GM12872 (cell line): ENCODE measurements at regions not wholly inside any gene's neighbourhood (a gene's known extent, or its start where the extent isn't known, plus 50 kb on each side); places are given as distances from the start of the nearest gene placed in this dataset.

Source experiments
- CTCF ChIP-seq: IDR thresholded peaks from 3 replicates; pipeline ENCODE4 v1.5.1; 2011; ENCODE audit warnings: low read depth, mild to moderate bottlenecking, low read length, moderate library complexity; ENCODE audit not compliant: insufficient read depth

DNA sequence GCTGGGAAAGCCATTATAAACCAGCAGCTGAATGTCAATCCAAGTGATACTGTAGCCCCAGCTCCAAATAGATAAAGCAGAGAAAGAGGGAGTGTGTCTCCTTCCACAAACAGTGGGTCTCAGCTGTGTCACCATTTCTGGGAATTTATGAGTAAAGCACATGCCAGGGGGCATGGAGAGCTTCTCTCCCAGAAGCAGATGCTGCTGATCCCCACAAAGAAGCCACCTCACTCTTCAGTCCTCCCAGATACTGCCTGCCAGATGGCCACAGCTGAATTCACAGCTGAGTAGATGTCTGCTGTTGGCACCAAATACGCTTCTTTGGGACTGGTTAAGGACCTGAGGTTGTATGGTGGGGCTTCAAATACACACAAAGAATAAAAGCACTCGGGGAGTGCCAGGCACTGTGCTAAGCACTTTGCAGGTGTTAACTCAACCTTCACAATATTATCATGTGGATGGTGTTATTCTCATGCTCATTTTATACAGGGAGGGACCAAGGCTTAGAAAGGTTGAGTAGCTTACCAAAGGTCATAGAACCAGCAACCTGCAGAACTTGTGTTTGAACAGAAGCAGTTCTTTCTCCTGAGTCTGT is 298.3 kb downstream of the CDH11 start:
- no peak for TF ChIP-seq CTCF

GRCh38 chr16:64809876-64810629 is 311.8 kb downstream of the CDH11 start:
- no peak for TF ChIP-seq CTCF

DNA sequence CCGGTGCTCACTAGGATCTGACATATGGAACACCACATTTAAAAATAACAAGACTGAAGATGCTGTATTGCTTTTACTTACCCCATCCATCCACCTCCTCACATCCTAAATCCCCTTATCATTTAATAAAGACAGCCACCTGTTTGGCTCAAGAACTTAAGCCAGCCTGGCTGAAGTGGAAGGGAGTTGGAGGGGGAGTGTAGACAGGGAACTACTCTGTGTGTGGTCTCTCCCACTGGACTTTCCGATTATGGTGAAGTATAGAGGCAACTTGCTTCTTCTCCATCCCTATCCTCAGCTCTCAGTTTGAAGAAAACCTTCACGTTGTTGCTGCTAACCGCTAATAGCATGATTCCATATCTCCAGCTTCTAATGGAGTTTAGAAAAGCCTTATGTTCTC is 313.4 kb downstream of the CDH11 start:
- no peak for TF ChIP-seq CTCF

DNA sequence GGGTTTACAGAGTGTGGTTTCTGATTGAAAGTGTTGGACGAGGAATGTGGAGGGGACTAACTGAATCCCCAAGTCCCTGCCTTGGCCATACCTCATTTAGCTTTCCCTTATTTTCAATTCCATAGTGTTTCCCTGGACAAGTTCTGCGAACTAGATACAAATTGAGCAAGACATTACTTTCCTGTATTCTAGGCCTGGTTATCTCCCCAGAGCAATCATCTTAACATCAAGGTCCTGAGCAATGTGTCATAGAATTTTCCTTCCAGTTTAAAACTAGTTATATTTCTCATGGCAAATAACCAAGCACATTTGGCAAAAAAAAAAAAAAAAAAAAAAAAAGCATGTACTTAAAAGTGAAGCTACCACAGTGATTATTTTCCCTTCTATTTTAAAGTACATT is 330.1 kb downstream of the CDH11 start:
- no peak for TF ChIP-seq CTCF

- no peak for TF ChIP-seq CTCF
Observed at GRCh38 chr16:64784635-64785034, 337.2 kb downstream of the CDH11 start.

DNA sequence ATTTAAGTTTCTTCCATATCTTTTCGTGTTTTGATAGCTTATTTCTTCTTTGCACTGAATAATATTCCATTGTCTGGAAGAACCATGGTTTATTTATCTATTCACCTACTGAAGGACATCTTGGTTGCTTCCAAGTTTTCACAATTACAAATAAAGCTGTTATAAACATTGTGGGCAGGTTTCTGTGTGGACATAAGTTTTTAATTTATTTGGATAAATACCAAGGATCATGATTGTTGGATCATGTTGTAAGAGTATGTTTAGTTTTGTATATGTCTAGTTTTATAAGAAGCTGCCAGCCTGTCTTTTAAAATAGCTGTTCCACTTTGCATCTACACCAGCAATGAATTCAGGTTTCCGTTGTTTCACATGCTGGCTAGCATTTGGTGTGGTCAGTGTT is 339.4 kb downstream of the CDH11 start:
- no peak for TF ChIP-seq CTCF

DNA sequence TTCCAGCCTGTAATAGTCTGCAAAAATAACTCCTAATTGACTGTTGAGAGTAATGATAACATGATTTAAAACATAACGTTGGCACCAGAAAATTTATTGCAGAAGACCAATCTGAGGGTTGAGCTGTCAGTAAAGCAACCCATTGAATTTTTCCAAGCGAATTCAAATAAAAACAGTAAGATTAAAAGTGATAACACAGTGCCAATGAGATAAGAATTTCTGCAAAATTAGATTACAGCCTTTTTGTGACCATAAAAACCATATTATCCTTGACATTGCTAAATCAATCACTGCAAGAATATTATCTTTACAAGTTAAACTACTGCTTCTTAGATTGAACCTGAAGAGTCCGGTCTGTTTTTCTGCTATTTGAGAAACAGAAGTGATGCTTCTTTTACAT is 341.4 kb downstream of the CDH11 start:
- TF ChIP-seq CTCF: no peak
